AG04450 (cell line): ENCODE measurements at regions not wholly inside any gene's neighbourhood (a gene's known extent, or its start where the extent isn't known, plus 50 kb on each side); places are given as distances from the start of the nearest gene placed in this dataset.

Experiments
- CTCF ChIA-PET: fragments of 300-600, 350-600 bp; formaldehyde crosslinking; extraction: SDS; loops from one replicate; lab custom pipeline; 2022; ENCODE audit warnings: antibody characterized with exemption, inconsistent platforms; lab: Charles Lee
- POLR2A ChIA-PET: fragments of 350-600 bp; formaldehyde crosslinking; extraction: SDS; loops from one replicate; lab custom pipeline; 2021; ENCODE audit warnings: antibody characterized with exemption, inconsistent platforms; lab: Yijun Ruan, JAX
- DNase-seq: peaks from one replicate; pipeline ENCODE4 v3.0.0-alpha.2; 2011; ENCODE audit warnings: low read depth, low spot score
- H3K27ac ChIP-seq: one replicate; pipeline ENCODE4 v1.5.1; 2012; ENCODE audit warnings: low read depth, low read length, control low read depth
- H3K27me3 ChIP-seq: one replicate; pipeline ENCODE4 v1.6.0; 2012; ENCODE audit warnings: low read length; ENCODE audit not compliant: control insufficient read depth, insufficient read depth
- H3K4me3 ChIP-seq: 2 replicates; pipeline ENCODE4 v1.5.1; 2011; ENCODE audit warnings: mild to moderate bottlenecking, low read depth, low read length, control low read depth
- H3K9me3 ChIP-seq: 2 replicates; pipeline ENCODE4 v1.5.1; 2012; ENCODE audit warnings: low read length; ENCODE audit not compliant: control insufficient read depth, insufficient read depth
- TF ChIP-seq, protein P1 (sequence below): IDR thresholded peaks from 2 replicates; pipeline ENCODE4 v1.5.1; 2011; ENCODE audit warnings: low read depth, low read length, control low read depth, inconsistent platforms

- no peak overlapping the region for H3K27ac ChIP-seq
- H3K27me3 ChIP-seq, result no peaks in the 10 kb centered on the region
- H3K9me3 ChIP-seq, result peaks cover 24% of the 10 kb centered on the region
- ChIA-PET POLR2A (no interaction called here), CTCF (no interaction called here)
- no peak overlapping the region for H3K4me3 ChIP-seq
- TF ChIP-seq, protein P1, sequence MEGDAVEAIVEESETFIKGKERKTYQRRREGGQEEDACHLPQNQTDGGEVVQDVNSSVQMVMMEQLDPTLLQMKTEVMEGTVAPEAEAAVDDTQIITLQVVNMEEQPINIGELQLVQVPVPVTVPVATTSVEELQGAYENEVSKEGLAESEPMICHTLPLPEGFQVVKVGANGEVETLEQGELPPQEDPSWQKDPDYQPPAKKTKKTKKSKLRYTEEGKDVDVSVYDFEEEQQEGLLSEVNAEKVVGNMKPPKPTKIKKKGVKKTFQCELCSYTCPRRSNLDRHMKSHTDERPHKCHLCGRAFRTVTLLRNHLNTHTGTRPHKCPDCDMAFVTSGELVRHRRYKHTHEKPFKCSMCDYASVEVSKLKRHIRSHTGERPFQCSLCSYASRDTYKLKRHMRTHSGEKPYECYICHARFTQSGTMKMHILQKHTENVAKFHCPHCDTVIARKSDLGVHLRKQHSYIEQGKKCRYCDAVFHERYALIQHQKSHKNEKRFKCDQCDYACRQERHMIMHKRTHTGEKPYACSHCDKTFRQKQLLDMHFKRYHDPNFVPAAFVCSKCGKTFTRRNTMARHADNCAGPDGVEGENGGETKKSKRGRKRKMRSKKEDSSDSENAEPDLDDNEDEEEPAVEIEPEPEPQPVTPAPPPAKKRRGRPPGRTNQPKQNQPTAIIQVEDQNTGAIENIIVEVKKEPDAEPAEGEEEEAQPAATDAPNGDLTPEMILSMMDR, result no peak
- DNase-seq, result no peak
Observed at GRCh38 chr5:18749763-18750162, 1115.5 kb downstream of the TAF11L14 start.

- no peaks in the 10 kb centered on the region for H3K27me3 ChIP-seq
- no peak overlapping the region for H3K27ac ChIP-seq
- DNase-seq, result no peak
- CTCF ChIA-PET, result no interaction called here
- no peak overlapping the region for H3K4me3 ChIP-seq
- TF ChIP-seq, protein P1, result no peak
- H3K9me3 ChIP-seq, result peaks cover 10% of the 10 kb centered on the region
- POLR2A ChIA-PET, result no interaction called here
Observed at GRCh38 chr5:18752317-18752716, 1118.1 kb downstream of the TAF11L14 start.

- Histone ChIP-seq H3K4me3 (no peak overlapping the region), H3K27me3 (no peaks in the 10 kb centered on the region), H3K9me3 (peaks cover 10% of the 10 kb centered on the region), H3K27ac (no peak overlapping the region)
- TF ChIP-seq, protein P1, result no peak
- POLR2A ChIA-PET, result no interaction called here
- CTCF ChIA-PET, result no interaction called here
- no peak for DNase-seq
Observed at GRCh38 chr5:18754201-18754600, 1119.9 kb downstream of the TAF11L14 start.

DNA sequence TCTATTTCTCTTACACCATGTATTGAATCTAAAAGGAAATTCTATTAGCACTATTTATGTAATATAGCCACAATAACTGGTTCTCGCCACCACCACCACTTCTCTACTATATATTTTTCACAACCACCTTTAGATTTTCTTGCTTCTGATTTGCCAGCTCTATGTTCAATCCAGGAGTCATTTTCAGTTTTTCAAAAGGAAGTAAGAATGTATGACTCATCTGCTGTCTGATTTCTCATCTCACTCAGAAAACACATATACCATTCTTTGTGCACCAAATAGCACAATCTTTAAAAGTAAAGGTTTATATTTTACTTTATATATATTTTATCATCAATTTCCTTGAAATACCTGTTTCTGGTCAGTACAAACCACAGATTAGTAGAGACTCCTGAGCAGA lies 1127.5 kb downstream of the TAF11L14 start:
- TF ChIP-seq, protein P1, result no peak
- POLR2A ChIA-PET, result no interaction called here
- no peak for DNase-seq
- H3K4me3 ChIP-seq, result no peak overlapping the region
- H3K27me3 ChIP-seq, result no peaks in the 10 kb centered on the region
- H3K9me3 ChIP-seq, result no peaks in the 10 kb centered on the region; the same call in 1 of the 2 replicates
- H3K27ac ChIP-seq, result no peak overlapping the region
- CTCF ChIA-PET, result no interaction called here

DNA sequence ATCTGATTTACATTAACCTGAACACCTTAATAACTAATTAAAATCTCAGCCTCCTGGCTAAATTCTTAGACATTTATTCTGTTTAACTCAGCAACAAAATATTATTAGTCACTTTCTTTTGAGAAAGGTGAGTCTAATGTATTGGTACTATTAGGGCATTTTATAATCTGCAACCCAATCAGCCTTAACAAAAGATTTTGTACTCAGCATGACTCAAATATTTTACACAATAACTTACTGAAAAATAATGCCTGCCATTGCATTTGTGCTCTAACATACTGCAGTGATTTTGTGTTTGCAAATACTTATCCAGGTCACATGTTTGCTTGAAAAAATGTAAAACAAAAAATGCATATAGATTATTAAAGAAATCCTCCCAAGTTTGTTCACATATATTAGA lies 1129.9 kb downstream of the TAF11L14 start:
- Histone ChIP-seq H3K9me3 (no peaks in the 10 kb centered on the region; the same call in 1 of the 2 replicates), H3K4me3 (no peak overlapping the region), H3K27me3 (no peaks in the 10 kb centered on the region), H3K27ac (no peak overlapping the region)
- ChIA-PET CTCF (no interaction called here), POLR2A (no interaction called here)
- no peak for DNase-seq
- TF ChIP-seq, protein P1, result no peak
